K562 (cell line): ENCODE measurements at regions not wholly inside any gene's neighbourhood (a gene's known extent, or its start where the extent isn't known, plus 50 kb on each side); places are given as distances from the start of the nearest gene placed in this dataset.

Experiments
- ATAC-seq: fragments of 200-7000 bp; cut with Tn5 transposase; 3 replicates; pipeline ENCODE4 v1.9.1; 2020; ENCODE audit warnings: moderate library complexity
- BruUV-seq: library from RNA; stranded (reverse); fragments of 400-500 nt; replicated peaks from 2 replicates; lab custom pipeline; 2021; lab: Mats Ljungman, UMichigan
- CTCF ChIA-PET: fragments of 300-600 bp; formaldehyde crosslinking; extraction: SDS; loops from one replicate; lab custom pipeline; 2021; ENCODE audit warnings: low intra/inter-chr PET ratio; lab: Yijun Ruan, JAX
- POLR2A ChIA-PET: fragments of 300-600, 350-650 bp; sonication (Branson Sonifier 250); formaldehyde crosslinking; extraction: SDS; loops from one replicate; lab custom pipeline; 2021; ENCODE audit warnings: antibody characterized with exemption, inconsistent platforms; lab: Yijun Ruan, JAX
- DNase-seq, 4 experiments: peaks; one replicate each; pipeline versions ENCODE4 v3.0.0 to v3.0.0-alpha.2; 2011 to 2018; ENCODE audit warnings: low spot score in 3 of 4, mixed read lengths in 3 of 4; ENCODE audit errors: extremely low read depth in 1 of 4
- FAIRE-seq: peaks from 2 replicates; lab custom pipeline; 2011; peaks lifted over from hg19 to GRCh38; lab: Jason Lieb, UNC
- H2AFZ ChIP-seq: 2 replicates; pipeline ENCODE4 v1.6.0; 2011; ENCODE audit warnings: low read depth, low read length, control low read depth, inconsistent platforms
- H3K27ac ChIP-seq: fragments of 200-600 bp; 3 replicates; pipeline ENCODE4 v1.8.0; 2011; ENCODE audit warnings: low read depth, mild to moderate bottlenecking, control low read depth, inconsistent platforms, low read length, moderate library complexity, mixed read lengths; ENCODE audit errors: extremely low read depth
- H3K27me3 ChIP-seq, 2 experiments: fragments of 300-600 bp in 1 of 2; 2 replicates in 1 of 2; 3 replicates in 1 of 2; pipeline versions ENCODE4 v1.6.0 to v1.8.0; 2011; ENCODE audit warnings: inconsistent platforms in 2 of 2, low read length in 2 of 2, mild to moderate bottlenecking in 1 of 2, mixed read lengths in 1 of 2, moderate library complexity in 1 of 2; ENCODE audit not compliant: control insufficient read depth in 2 of 2, insufficient read depth in 2 of 2
- H3K36me3 ChIP-seq: fragments of 300-600 bp; 3 replicates; pipeline ENCODE4 v1.8.0; 2011; ENCODE audit warnings: mild to moderate bottlenecking, low read length, inconsistent platforms; ENCODE audit not compliant: control insufficient read depth, insufficient read depth
- H3K4me1 ChIP-seq, 2 experiments: fragments of 200-600 bp in 1 of 2; replicated peaks in 1 of 2; 2 replicates in 1 of 2; 3 replicates in 1 of 2; pipeline versions ENCODE4 v1.5.1 to v1.8.0; 2011; ENCODE audit warnings: inconsistent platforms in 2 of 2, low read length in 2 of 2, mild to moderate bottlenecking in 1 of 2, mixed read lengths in 1 of 2, moderate library complexity in 1 of 2; ENCODE audit not compliant: control insufficient read depth in 2 of 2, insufficient read depth in 2 of 2
- H3K4me2 ChIP-seq: 2 replicates; pipeline ENCODE4 v1.6.1; 2011; ENCODE audit warnings: low read length, control low read depth, inconsistent platforms, mixed read lengths; ENCODE audit not compliant: insufficient read depth
- H3K4me3 ChIP-seq: fragments of 200-600 bp; sonication (generic), shearing (Covaris generic); 2 replicates; pipeline ENCODE4 v1.5.1; 2016; ENCODE audit warnings: control low read depth, inconsistent platforms
- H3K79me2 ChIP-seq: fragments of 200-600 bp; 3 replicates; pipeline ENCODE4 v1.8.0; 2011; ENCODE audit warnings: low read length, inconsistent platforms; ENCODE audit not compliant: control insufficient read depth, insufficient read depth
- H3K9ac ChIP-seq, 2 experiments: 2 replicates each; pipeline versions ENCODE4 v1.6.0 to v1.6.1; 2011; ENCODE audit warnings: low read depth in 2 of 2, low read length in 2 of 2, control low read depth in 1 of 2, inconsistent platforms in 1 of 2, mild to moderate bottlenecking in 1 of 2, mixed read lengths in 1 of 2; ENCODE audit not compliant: insufficient read depth in 1 of 2
- H3K9me1 ChIP-seq: one replicate; pipeline ENCODE4 v1.6.0; 2011; ENCODE audit warnings: inconsistent platforms, mild to moderate bottlenecking, low read length, moderate library complexity; ENCODE audit not compliant: control insufficient read depth, insufficient read depth
- H3K9me3 ChIP-seq: replicated peaks from 2 replicates; pipeline ENCODE4 v1.5.1; 2011; ENCODE audit warnings: low read depth, low read length, inconsistent platforms; ENCODE audit not compliant: control insufficient read depth, insufficient read depth
- H4K20me1 ChIP-seq: replicated peaks from 2 replicates; pipeline ENCODE4 v1.6.1; 2011; ENCODE audit warnings: low read length, inconsistent platforms, mixed read lengths; ENCODE audit not compliant: control insufficient read depth, insufficient read depth
- ETS2 ChIP-seq: IDR thresholded peaks from 2 replicates; pipeline ENCODE4 v1.6.1; 2016; ENCODE audit warnings: borderline replicate concordance, missing genetic modification characterization, mild to moderate bottlenecking, moderate library complexity, missing compliant biosample characterization; ENCODE audit not compliant: poor library complexity, severe bottlenecking
- ETV5 ChIP-seq: sonication (generic); formaldehyde crosslinking; IDR thresholded peaks from 2 replicates; pipeline ENCODE4 v1.4.0; 2020; ENCODE audit warnings: low read depth, mild to moderate bottlenecking, missing genetic modification reagents
- NR4A1 ChIP-seq, 2 experiments: fragments of 250-450 bp in 1 of 2; fragments of 450-650 bp in 1 of 2; sonication (Bioruptor Pico) in 1 of 2; IDR thresholded peaks; 2 replicates each; pipeline versions ENCODE4 v1.4.0 to v1.6.1; 2016 to 2020; ENCODE audit warnings: mild to moderate bottlenecking in 2 of 2, missing compliant biosample characterization in 1 of 2, missing genetic modification characterization in 1 of 2, moderate library complexity in 1 of 2
- SMARCB1 ChIP-seq: IDR thresholded peaks from 2 replicates; pipeline ENCODE4 v1.6.1; 2011; ENCODE audit warnings: improper control_type of control experiment, low read depth; ENCODE audit not compliant: insufficient read length
- SOX6 ChIP-seq: fragments of 450-650 bp; IDR thresholded peaks from 2 replicates; pipeline ENCODE4 v1.6.1; 2014; ENCODE audit warnings: mild to moderate bottlenecking
- XRCC5 ChIP-seq: fragments of 200-400 bp; formaldehyde crosslinking; IDR thresholded peaks from 2 replicates; pipeline ENCODE4 v1.6.1; 2017; ENCODE audit warnings: low read depth, mild to moderate bottlenecking, low read length
- ZC3H8 ChIP-seq: fragments of 450-650 bp; IDR thresholded peaks from 2 replicates; pipeline ENCODE4 v1.6.1; 2017
- WGBS: fragments of 100-300 bp; shearing (Covaris generic); methylation state at CpG from one replicate; pipeline ENCODE4 v1.1.6; 2016; ENCODE audit warnings: low coverage, mixed read lengths; ENCODE audit not compliant: insufficient coverage; ENCODE audit errors: missing lambda C conversion rate; 5-methylcytosine and 5-hydroxymethylcytosine counted together
- in situ Hi-C: fragments of 300-500 bp; cut with MboI; formaldehyde crosslinking; loops from 4 replicates; pipeline ENCODE4 v1.15.0; 2018; ENCODE audit warnings: inconsistent platforms, mixed read lengths
- intact Hi-C: fragments of 100-400 bp; cut with micrococcal nuclease; formaldehyde crosslinking; loops from 2 replicates; pipeline ENCODE4 v1.14.2; 2022
- TF ChIP-seq, protein P1 (sequence below): IDR thresholded peaks from 2 replicates; pipeline ENCODE4 v1.6.1; 2011; ENCODE audit warnings: borderline replicate concordance, low read depth, mild to moderate bottlenecking, moderate library complexity, low read length; ENCODE audit not compliant: insufficient read depth, poor library complexity, severe bottlenecking
- TF ChIP-seq, protein P2 (sequence below): fragments of 250-450 bp; sonication (Bioruptor Pico); IDR thresholded peaks from 2 replicates; pipeline ENCODE4 v1.4.0; 2020

DNA sequence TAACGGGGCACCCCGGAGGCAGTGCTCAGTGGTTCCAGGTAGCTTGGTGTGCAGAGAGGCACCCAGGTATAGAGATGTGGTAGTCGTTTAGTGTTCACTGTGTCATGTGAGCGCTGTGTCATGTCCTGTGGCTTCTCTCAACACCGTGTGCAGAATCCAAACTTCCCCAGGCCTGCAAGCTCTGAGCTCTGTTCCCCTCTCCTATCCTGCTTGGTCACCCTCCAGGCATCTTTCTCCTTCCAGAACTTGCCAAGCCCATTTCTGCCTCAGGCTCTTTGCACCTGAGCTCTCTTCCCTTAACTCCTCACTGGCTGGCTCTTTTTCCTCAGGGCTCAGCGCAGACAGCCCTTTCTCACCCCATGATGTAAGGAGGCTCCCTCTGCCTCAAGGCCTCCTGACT, 64.8 kb downstream of the CARTPT start:
- no peak overlapping the region for H3K9ac ChIP-seq
- H3K4me2 ChIP-seq, result no peak overlapping the region
- no peaks in the 10 kb centered on the region for H3K36me3 ChIP-seq
- H3K4me3 ChIP-seq, result no peak overlapping the region
- in situ Hi-C loops (loop anchor here (25.0 kb wide), 1 partner anchor 528 kb away; the partner anchor contains the start of genes MRPS27 and PTCD2), intact Hi-C loops (loop anchor here (1.0 to 5.0 kb wide), 2 partner anchors 233 to 524 kb away; no protein-coding TSS in a partner anchor)
- H3K9me1 ChIP-seq, result no peaks in the 10 kb centered on the region
- 19% methylated on average over 5 of the region's 6 CpGs for WGBS
- no peaks in the 10 kb centered on the region for H4K20me1 ChIP-seq
- H3K27me3 ChIP-seq, result peaks cover 2 to 18% of the 10 kb centered on the region in 2 experiments; a peak in 4 of 5 replicates
- DNase-seq, result no peak
- ChIA-PET CTCF (interaction anchor here (1.1 kb wide), 1 partner anchor 463 kb away, joined by 3 read pairs; no protein-coding TSS in a partner anchor), POLR2A (interaction anchor here (2.0 kb wide), 1 partner anchor 149 kb away, joined by 5 read pairs; no protein-coding TSS in a partner anchor)
- H2AFZ ChIP-seq, result peak overlapping the region; percentile 2; the same call in 1 of the 2 replicates
- no peak overlapping the region for H3K27ac ChIP-seq
- peak; percentile 41; the same call in 2 of the 3 replicates for ATAC-seq
- no peaks in the 10 kb centered on the region for H3K79me2 ChIP-seq
- FAIRE-seq, result no peak
- no TSS peak for BruUV-seq
- no peaks in the 10 kb centered on the region for H3K4me1 ChIP-seq
- H3K9me3 ChIP-seq, result no peaks in the 10 kb centered on the region
- TF ChIP-seq SOX6, result no peak
- no peak for TF ChIP-seq ZC3H8
- TF ChIP-seq NR4A1 (CRISPR knock-in tag; IDR thresholded peaks at IDR 0.05), result no peak
- no peak for TF ChIP-seq NR4A1 (tag; IDR thresholded peaks at IDR 0.05)
- TF ChIP-seq, protein P1, sequence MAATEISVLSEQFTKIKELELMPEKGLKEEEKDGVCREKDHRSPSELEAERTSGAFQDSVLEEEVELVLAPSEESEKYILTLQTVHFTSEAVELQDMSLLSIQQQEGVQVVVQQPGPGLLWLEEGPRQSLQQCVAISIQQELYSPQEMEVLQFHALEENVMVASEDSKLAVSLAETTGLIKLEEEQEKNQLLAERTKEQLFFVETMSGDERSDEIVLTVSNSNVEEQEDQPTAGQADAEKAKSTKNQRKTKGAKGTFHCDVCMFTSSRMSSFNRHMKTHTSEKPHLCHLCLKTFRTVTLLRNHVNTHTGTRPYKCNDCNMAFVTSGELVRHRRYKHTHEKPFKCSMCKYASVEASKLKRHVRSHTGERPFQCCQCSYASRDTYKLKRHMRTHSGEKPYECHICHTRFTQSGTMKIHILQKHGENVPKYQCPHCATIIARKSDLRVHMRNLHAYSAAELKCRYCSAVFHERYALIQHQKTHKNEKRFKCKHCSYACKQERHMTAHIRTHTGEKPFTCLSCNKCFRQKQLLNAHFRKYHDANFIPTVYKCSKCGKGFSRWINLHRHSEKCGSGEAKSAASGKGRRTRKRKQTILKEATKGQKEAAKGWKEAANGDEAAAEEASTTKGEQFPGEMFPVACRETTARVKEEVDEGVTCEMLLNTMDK, result no peak
- TF ChIP-seq, protein P2, sequence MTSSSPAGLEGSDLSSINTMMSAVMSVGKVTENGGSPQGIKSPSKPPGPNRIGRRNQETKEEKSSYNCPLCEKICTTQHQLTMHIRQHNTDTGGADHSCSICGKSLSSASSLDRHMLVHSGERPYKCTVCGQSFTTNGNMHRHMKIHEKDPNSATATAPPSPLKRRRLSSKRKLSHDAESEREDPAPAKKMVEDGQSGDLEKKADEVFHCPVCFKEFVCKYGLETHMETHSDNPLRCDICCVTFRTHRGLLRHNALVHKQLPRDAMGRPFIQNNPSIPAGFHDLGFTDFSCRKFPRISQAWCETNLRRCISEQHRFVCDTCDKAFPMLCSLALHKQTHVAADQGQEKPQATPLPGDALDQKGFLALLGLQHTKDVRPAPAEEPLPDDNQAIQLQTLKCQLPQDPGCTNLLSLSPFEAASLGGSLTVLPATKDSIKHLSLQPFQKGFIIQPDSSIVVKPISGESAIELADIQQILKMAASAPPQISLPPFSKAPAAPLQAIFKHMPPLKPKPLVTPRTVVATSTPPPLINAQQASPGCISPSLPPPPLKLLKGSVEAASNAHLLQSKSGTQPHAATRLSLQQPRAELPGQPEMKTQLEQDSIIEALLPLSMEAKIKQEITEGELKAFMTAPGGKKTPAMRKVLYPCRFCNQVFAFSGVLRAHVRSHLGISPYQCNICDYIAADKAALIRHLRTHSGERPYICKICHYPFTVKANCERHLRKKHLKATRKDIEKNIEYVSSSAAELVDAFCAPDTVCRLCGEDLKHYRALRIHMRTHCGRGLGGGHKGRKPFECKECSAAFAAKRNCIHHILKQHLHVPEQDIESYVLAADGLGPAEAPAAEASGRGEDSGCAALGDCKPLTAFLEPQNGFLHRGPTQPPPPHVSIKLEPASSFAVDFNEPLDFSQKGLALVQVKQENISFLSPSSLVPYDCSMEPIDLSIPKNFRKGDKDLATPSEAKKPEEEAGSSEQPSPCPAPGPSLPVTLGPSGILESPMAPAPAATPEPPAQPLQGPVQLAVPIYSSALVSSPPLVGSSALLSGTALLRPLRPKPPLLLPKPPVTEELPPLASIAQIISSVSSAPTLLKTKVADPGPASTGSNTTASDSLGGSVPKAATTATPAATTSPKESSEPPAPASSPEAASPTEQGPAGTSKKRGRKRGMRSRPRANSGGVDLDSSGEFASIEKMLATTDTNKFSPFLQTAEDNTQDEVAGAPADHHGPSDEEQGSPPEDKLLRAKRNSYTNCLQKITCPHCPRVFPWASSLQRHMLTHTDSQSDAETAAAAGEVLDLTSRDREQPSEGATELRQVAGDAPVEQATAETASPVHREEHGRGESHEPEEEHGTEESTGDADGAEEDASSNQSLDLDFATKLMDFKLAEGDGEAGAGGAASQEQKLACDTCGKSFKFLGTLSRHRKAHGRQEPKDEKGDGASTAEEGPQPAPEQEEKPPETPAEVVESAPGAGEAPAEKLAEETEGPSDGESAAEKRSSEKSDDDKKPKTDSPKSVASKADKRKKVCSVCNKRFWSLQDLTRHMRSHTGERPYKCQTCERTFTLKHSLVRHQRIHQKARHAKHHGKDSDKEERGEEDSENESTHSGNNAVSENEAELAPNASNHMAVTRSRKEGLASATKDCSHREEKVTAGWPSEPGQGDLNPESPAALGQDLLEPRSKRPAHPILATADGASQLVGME (CRISPR knock-in tag), result no peak
- no peak for TF ChIP-seq XRCC5
- TF ChIP-seq ETS2, result no peak
- TF ChIP-seq SMARCB1, result no peak
- TF ChIP-seq ETV5 (CRISPR knock-in tag), result no peak
